ENCODE measurements at regions not wholly inside any gene's neighbourhood (a gene's known extent, or its start where the extent isn't known, plus 50 kb on each side); places are given as distances from the start of the nearest gene placed in this dataset.

- Histone ChIP-seq H3K9me3 (replicated peaks in 1 of 11) (no peaks in the 10 kb centered on the region), H3K9ac (no peak overlapping the region), H3K27me3 (no peaks in the 10 kb centered on the region), H3K4me1 (peaks cover 0 to 4% (median 0%) of the 10 kb centered on the region in 10 experiments; a peak in 1 of 20 replicates), H3K36me3 (no peaks in the 10 kb centered on the region), H4K20me1 (no peaks in the 10 kb centered on the region), H3K4me3 (no peak overlapping the region), H3K4me2 (no peak overlapping the region), H3K27ac (no peak overlapping the region)
- TF ChIP-seq Cebpa-rat (IDR thresholded peaks at IDR 0.05), result no peak
Observed at GRCh38 chr9:69976152-69976551, 67.5 kb upstream of the MAMDC2 start.

- no peak overlapping the region for H3K4me2 ChIP-seq
- H3K27me3 ChIP-seq, result no peaks in the 10 kb centered on the region
- H3K9me3 ChIP-seq (replicated peaks in 1 of 11), result no peaks in the 10 kb centered on the region
- no peak for TF ChIP-seq Cebpa-rat (IDR thresholded peaks at IDR 0.05)
- H3K9ac ChIP-seq, result no peak overlapping the region
- H3K4me1 ChIP-seq, result peaks cover 0 to 4% (median 0%) of the 10 kb centered on the region in 10 experiments; a peak in 1 of 20 replicates
- no peaks in the 10 kb centered on the region for H3K36me3 ChIP-seq
- no peaks in the 10 kb centered on the region for H4K20me1 ChIP-seq
- H3K27ac ChIP-seq, result no peak overlapping the region
- no peak overlapping the region for H3K4me3 ChIP-seq
Observed at GRCh38 chr9:69980041-69980440, 63.6 kb upstream of the MAMDC2 start.

GRCh38 chr9:69980591-69980990 is 63.1 kb upstream of the MAMDC2 start:
- Histone ChIP-seq H3K27me3 (no peaks in the 10 kb centered on the region), H3K4me3 (no peak overlapping the region), H4K20me1 (no peaks in the 10 kb centered on the region), H3K36me3 (no peaks in the 10 kb centered on the region), H3K9ac (no peak overlapping the region), H3K27ac (no peak overlapping the region), H3K4me2 (no peak overlapping the region), H3K4me1 (peaks cover 0 to 3% (median 0%) of the 10 kb centered on the region in 10 experiments; a peak in 1 of 20 replicates), H3K9me3 (replicated peaks in 1 of 11) (no peaks in the 10 kb centered on the region)
- no peak for TF ChIP-seq Cebpa-rat (IDR thresholded peaks at IDR 0.05)

GRCh38 chr9:69981686-69982445 is 61.8 kb upstream of the MAMDC2 start:
- H4K20me1 ChIP-seq, result no peaks in the 10 kb centered on the region
- no peak overlapping the region for H3K4me3 ChIP-seq
- H3K27me3 ChIP-seq, result no peaks in the 10 kb centered on the region
- H3K36me3 ChIP-seq, result no peaks in the 10 kb centered on the region
- H3K4me1 ChIP-seq, result no peaks in the 10 kb centered on the region
- H3K4me2 ChIP-seq, result no peak overlapping the region
- no peak overlapping the region for H3K27ac ChIP-seq
- no peak for TF ChIP-seq Cebpa-rat (IDR thresholded peaks at IDR 0.05)
- no peak overlapping the region for H3K9ac ChIP-seq
- no peaks in the 10 kb centered on the region for H3K9me3 ChIP-seq (replicated peaks in 1 of 11)

GRCh38 chr9:69984831-69985230 is 58.8 kb upstream of the MAMDC2 start:
- no peaks in the 10 kb centered on the region for H4K20me1 ChIP-seq
- H3K36me3 ChIP-seq, result no peaks in the 10 kb centered on the region
- H3K9ac ChIP-seq, result no peak overlapping the region
- H3K27me3 ChIP-seq, result no peaks in the 10 kb centered on the region
- H3K9me3 ChIP-seq (replicated peaks in 1 of 11), result no peaks in the 10 kb centered on the region
- no peak overlapping the region for H3K4me3 ChIP-seq
- no peak overlapping the region for H3K4me2 ChIP-seq
- H3K27ac ChIP-seq, result no peak overlapping the region
- TF ChIP-seq Cebpa-rat (IDR thresholded peaks at IDR 0.05), result no peak
- no peaks in the 10 kb centered on the region for H3K4me1 ChIP-seq

- H3K4me1 ChIP-seq, result no peaks in the 10 kb centered on the region
- H3K4me2 ChIP-seq, result no peak overlapping the region
- no peak overlapping the region for H3K27ac ChIP-seq
- TF ChIP-seq Cebpa-rat (IDR thresholded peaks at IDR 0.05), result no peak
- H3K9ac ChIP-seq, result no peak overlapping the region
- no peaks in the 10 kb centered on the region for H3K27me3 ChIP-seq
- H3K4me3 ChIP-seq, result no peak overlapping the region
- H3K36me3 ChIP-seq, result no peaks in the 10 kb centered on the region
- H4K20me1 ChIP-seq, result no peaks in the 10 kb centered on the region
- H3K9me3 ChIP-seq (replicated peaks in 1 of 11), result no peaks in the 10 kb centered on the region
Observed at GRCh38 chr9:69985971-69986370, 57.7 kb upstream of the MAMDC2 start.

GRCh38 chr9:69986970-69987369 is 56.7 kb upstream of the MAMDC2 start:
- no peak for TF ChIP-seq Cebpa-rat (IDR thresholded peaks at IDR 0.05)
- Histone ChIP-seq H3K27me3 (no peaks in the 10 kb centered on the region), H3K4me1 (no peaks in the 10 kb centered on the region), H3K9ac (no peak overlapping the region), H4K20me1 (no peaks in the 10 kb centered on the region), H3K27ac (no peak overlapping the region), H3K36me3 (no peaks in the 10 kb centered on the region), H3K4me3 (no peak overlapping the region), H3K9me3 (replicated peaks in 1 of 11) (no peaks in the 10 kb centered on the region), H3K4me2 (no peak overlapping the region)

GRCh38 chr9:69987457-69987856 is 56.2 kb upstream of the MAMDC2 start:
- no peaks in the 10 kb centered on the region for H3K4me1 ChIP-seq
- H3K4me3 ChIP-seq, result no peak overlapping the region
- no peak for TF ChIP-seq Cebpa-rat (IDR thresholded peaks at IDR 0.05)
- H3K36me3 ChIP-seq, result no peaks in the 10 kb centered on the region
- H3K4me2 ChIP-seq, result no peak overlapping the region
- H4K20me1 ChIP-seq, result no peaks in the 10 kb centered on the region
- no peak overlapping the region for H3K9ac ChIP-seq
- no peaks in the 10 kb centered on the region for H3K27me3 ChIP-seq
- no peak overlapping the region for H3K27ac ChIP-seq
- no peaks in the 10 kb centered on the region for H3K9me3 ChIP-seq (replicated peaks in 1 of 11)

GRCh38 chr9:69993110-69993509 is 50.5 kb upstream of the MAMDC2 start:
- Histone ChIP-seq H3K4me1 (no peaks in the 10 kb centered on the region), H3K4me3 (no peak overlapping the region), H3K36me3 (no peaks in the 10 kb centered on the region), H3K9me3 (replicated peaks in 1 of 11) (no peaks in the 10 kb centered on the region), H4K20me1 (no peaks in the 10 kb centered on the region), H3K4me2 (no peak overlapping the region), H3K27me3 (no peaks in the 10 kb centered on the region), H3K9ac (no peak overlapping the region), H3K27ac (no peak overlapping the region)
- no peak for TF ChIP-seq Cebpa-rat (IDR thresholded peaks at IDR 0.05)
